ENCODE measurements at regions not wholly inside any gene's neighbourhood (a gene's known extent, or its start where the extent isn't known, plus 50 kb on each side); places are given as distances from the start of the nearest gene placed in this dataset.

- H3K4me3 Mint-ChIP-seq: no peak overlapping the region
- H3K9me3 Mint-ChIP-seq: peaks cover 3% of the 10 kb centered on the region; the same call in 1 of the 2 replicates
- POLR2A ChIA-PET: no interaction called here
- H3K4me1 Mint-ChIP-seq: no peaks in the 10 kb centered on the region
- CTCF ChIA-PET: no interaction called here
- H3K27me3 Mint-ChIP-seq (ENCODE audit: low read depth): no peaks in the 10 kb centered on the region
- no peak for DNase-seq (ENCODE audit: low spot score)
- H3K27ac Mint-ChIP-seq: no peak overlapping the region
- ATAC-seq: no peak
- H3K36me3 Mint-ChIP-seq: no peaks in the 10 kb centered on the region
- TF ChIP-seq MXD4 (CRISPR knock-in tag; IDR thresholded peaks at IDR 0.05; ENCODE audit: borderline replicate concordance): no peak
- TF ChIP-seq STAT6 (CRISPR knock-in tag; conservative IDR thresholded peaks at IDR 0.05; ENCODE audit: low read depth): no peak
- TF ChIP-seq ATF3 (CRISPR knock-in tag; conservative IDR thresholded peaks at IDR 0.05): no peak
- no peak for TF ChIP-seq RORB (CRISPR knock-in tag; IDR thresholded peaks at IDR 0.05)
- TF ChIP-seq NFE2L1 (CRISPR knock-in tag; IDR thresholded peaks at IDR 0.05): no peak
- no peak for TF ChIP-seq MYBL2 (CRISPR knock-in tag; IDR thresholded peaks at IDR 0.05)
- no peak for TF ChIP-seq ZNF281 (CRISPR knock-in tag; IDR thresholded peaks at IDR 0.05)
- no peak for TF ChIP-seq IRF2 (CRISPR knock-in tag; IDR thresholded peaks at IDR 0.05; ENCODE audit: borderline replicate concordance, low read depth)
- TF ChIP-seq RELA (CRISPR knock-in tag; IDR thresholded peaks at IDR 0.05; ENCODE audit: borderline replicate concordance): no peak
- TF ChIP-seq AFF4 (CRISPR knock-in tag; IDR thresholded peaks at IDR 0.05; ENCODE audit: borderline replicate concordance): no peak
- TF ChIP-seq ETV6 (CRISPR knock-in tag; IDR thresholded peaks at IDR 0.05): no peak
- no peak for TF ChIP-seq ARID4B (CRISPR knock-in tag; IDR thresholded peaks at IDR 0.05; ENCODE audit: borderline replicate concordance)
- TF ChIP-seq MLX (CRISPR knock-in tag; IDR thresholded peaks at IDR 0.05): no peak
- no peak for TF ChIP-seq NFYB (CRISPR knock-in tag; conservative IDR thresholded peaks at IDR 0.05; ENCODE audit: low read depth)
- no peak for TF ChIP-seq ERG (CRISPR knock-in tag; IDR thresholded peaks at IDR 0.05)
- no peak for TF ChIP-seq GABPB1 (CRISPR knock-in tag; IDR thresholded peaks at IDR 0.05)
- no peak for TF ChIP-seq ZMAT4 (CRISPR knock-in tag; IDR thresholded peaks at IDR 0.05)
- TF ChIP-seq ATF2 (CRISPR knock-in tag; IDR thresholded peaks at IDR 0.05; ENCODE audit: borderline replicate concordance, low read depth): no peak
Observed at GRCh38 chr2:186024921-186025320, 286.3 kb downstream of the FSIP2 start.

Data from WTC11 (cell line).